Frontal cortex (tissue), 3 donors: ENCODE measurements at regions not wholly inside any gene's neighbourhood (a gene's known extent, or its start where the extent isn't known, plus 50 kb on each side); places are given as distances from the start of the nearest gene placed in this dataset.

Experiments used
- DNase-seq, 2 donors: peaks; one replicate each; pipeline ENCODE4 v3.0.0; 2012; ENCODE audit warnings: low spot score in 2 of 2
- FAIRE-seq: peaks from 2 replicates; lab custom pipeline; 2012; peaks lifted over from hg19 to GRCh38; lab: Jason Lieb, UNC
- donor health status: control.
- donor health status: control.
- donor health status: control.

DNA sequence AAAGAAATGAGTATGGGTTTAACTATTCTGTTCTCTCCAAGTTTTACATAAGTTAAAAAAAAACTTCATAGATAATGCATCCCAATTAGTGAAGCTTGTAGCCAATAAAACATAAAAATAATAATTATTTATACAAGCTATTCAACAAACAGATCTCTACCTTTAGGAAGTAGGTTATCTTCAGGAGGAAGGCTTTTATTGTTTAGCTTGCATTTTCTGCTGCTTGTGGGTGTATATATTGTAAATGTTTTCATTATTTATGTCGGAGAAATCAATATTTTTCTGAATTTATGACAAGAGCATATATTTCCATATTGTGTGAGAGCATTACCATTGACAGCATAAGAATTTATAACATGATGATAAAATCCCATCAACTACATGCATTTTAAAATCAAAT, 208.3 kb downstream of the TRAM1L1 start:
- DNase-seq (no peak), FAIRE-seq (no peak)

DNA sequence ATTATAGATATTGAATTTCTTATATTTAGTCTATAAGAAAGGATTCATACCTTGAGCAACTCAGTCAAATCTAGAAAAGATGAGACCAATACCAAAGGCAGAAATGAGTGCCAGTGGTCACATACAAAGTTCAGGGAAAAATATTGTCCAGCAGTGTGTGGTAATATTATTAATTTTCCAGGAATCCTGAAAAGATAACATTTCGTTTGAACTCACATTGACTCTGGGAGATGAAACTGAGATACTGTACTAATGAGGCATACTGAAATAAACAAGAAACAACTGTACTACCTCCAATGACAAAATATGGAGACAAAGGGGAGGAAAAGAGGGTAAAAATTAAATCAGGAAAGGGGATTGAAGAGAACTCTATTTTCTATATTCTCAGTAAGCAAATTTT, 212.4 kb downstream of the TRAM1L1 start:
- DNase-seq (no peak), FAIRE-seq (no peak)

DNA sequence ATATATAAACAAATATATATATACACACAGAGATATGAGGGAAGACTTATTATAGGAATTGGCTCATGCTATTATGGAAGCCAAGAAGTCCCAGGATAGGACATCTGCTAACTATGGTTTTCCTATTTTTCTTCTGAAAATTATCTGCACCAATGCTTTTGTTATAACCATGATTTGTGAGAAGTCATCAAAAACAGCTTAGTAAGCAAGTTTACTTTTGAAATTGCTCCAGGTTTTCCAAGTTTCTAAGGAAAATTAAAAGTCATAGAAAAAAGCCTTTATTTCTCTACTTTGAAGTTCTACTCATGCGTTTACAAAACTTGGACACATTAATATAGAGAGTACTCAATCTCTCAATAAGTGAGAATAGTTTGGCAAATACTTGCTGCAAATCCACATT, 213.1 kb downstream of the TRAM1L1 start:
- FAIRE-seq: no peak
- DNase-seq: no peak

DNA sequence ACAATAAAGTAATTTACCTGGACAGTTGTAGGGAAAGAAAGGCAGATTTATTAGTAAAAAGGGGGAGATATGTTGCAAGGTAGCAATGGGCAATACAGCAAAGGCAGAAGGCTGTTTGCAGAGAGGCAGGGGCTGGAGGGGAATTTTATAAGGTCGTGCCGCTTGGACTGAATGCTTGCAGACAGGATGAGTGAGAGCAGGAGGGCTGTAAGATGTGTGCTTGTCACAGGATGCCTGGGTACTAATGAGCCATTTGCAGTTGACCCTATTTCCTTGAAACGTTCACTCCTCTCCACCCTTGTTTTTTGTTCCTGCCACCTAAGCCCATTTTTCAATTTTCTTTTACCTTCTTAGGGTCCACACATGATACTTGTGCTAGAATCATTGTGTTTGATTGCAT, 214.7 kb downstream of the TRAM1L1 start:
- DNase-seq (no peak), FAIRE-seq (no peak)

DNA sequence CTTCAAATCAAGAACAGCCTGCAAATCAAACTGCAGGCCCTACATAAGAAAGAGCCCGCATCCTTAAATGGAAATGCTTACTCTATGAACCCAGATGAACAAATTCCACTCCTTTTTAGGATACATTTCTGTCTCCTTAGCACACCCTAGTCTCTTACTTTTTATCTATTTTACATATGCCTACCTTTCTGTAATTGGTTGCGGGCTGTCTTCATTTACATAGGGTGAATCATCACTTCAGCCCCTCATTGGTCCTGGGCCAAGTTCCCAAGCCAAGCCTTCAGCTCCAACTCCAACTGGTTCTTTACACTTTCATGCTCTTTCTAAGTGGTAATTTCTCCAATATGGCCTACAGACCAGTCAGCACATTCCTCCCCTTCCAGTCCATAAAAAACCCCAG, 219.3 kb downstream of the TRAM1L1 start:
- DNase-seq: no peak
- no peak for FAIRE-seq

DNA sequence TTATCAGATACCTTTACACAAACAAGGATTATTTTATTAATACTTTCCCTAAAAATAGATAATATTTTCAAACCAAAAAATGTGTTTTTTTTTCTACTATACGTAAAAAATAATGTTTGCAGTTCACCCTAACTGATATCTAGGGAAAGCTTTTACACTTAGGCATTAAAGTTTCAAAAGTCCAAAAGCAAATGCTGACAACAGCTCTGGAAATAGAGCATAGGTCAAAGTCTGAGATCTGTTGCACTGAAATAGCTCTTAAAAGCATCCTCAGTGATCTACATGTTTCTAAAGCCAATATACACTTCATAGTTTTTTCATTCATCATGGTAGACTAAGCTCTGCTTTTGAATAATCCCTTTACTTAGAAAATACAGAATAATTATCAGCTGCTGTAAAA, 222.8 kb downstream of the TRAM1L1 start:
- DNase-seq (no peak), FAIRE-seq (no peak)

DNA sequence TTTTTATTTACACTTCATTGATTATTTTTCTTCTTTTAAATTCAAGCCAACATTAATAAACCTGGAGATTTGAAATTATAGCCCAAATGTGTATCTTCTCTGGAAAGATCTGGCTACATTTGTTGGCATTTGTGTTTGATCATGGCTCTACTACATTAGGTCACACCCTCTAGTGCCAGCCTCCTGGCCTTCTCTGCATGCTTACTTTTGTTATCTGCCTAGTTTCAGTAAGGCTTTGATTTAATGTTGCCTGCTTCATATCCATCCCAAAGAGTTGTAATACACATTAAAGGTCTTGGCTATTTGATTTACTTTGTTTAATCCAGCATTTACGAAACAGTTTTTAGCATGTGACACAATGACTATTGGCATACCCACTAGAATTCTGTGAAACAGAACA, 224.5 kb downstream of the TRAM1L1 start:
- DNase-seq (no peak), FAIRE-seq (no peak)

DNA sequence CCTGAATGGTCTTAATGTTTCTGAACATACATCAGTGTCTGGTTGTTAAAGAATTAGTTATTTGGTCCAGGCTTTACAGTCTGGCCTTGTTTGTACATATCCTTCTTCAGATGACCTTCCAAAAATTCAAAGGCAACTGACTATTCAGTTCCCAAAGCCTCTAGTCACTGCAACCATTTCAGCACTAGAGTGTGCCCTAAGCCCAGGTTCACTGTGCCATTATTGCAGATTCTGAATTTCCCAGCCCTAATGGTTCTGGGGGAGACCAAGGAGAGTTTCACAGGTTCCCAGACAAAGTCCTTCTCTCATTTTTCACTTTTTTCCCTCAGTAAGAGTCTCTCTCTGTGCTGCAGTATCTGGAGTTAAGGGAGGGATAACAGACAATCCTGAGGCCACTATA, 235.8 kb downstream of the TRAM1L1 start:
- FAIRE-seq (no peak), DNase-seq (no peak)

DNA sequence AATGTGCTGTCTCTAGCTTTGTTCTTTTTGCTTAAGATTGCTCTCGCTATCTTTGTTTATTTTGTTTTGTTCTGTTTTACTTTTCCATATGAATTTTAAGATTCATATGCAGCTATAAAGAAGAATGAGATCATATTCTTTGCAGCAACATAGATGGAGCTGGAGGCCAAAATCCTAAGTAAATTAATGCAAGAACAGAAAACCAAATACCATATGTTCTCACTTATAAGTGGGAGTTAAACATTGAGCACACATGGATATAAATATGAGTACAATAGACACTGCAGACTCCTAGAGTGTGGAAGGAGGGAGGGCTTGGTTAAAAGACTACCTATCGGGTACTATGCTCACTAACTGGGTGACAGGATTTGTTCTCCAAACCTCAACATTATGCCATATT, 237.8 kb downstream of the TRAM1L1 start:
- FAIRE-seq: no peak
- no peak for DNase-seq

DNA sequence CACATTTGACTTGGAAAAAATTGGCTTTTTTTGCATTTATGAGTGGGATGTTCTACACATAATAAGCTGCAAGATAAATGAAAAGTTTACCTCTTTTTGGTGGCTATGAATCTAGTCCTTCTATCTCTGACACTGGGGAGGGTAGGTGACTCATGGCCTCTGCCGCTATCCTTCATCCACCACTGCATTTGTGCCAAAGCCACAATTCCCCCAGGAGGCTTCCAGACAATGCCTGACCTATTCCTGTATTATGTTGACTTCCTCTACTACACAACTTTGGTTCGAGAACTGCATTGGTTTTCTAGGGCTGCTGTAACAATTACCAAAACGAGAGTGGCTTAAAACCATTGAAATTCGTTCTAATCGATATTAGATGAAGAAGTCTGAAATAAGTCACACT, 245.6 kb downstream of the TRAM1L1 start:
- FAIRE-seq (no peak), DNase-seq (no peak)

DNA sequence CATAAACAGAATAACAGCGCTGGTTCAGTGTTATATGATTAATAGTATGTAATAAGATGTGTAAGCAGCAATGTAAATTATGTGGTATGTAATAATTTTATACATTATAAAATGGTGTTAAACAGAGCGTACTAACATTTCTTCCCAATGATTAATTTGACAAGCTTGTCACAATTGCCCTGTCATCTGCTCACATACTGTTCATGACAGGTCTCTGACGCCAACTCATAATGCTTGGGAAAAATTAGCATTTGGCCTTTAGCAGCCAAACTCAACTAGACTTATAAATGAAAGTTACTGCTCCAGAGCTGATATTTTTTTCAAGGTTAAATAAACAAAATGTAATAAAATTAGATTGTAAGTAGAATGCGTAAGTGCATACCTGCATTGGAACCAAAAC, 246.8 kb downstream of the TRAM1L1 start:
- no peak for FAIRE-seq
- DNase-seq: no peak

DNA sequence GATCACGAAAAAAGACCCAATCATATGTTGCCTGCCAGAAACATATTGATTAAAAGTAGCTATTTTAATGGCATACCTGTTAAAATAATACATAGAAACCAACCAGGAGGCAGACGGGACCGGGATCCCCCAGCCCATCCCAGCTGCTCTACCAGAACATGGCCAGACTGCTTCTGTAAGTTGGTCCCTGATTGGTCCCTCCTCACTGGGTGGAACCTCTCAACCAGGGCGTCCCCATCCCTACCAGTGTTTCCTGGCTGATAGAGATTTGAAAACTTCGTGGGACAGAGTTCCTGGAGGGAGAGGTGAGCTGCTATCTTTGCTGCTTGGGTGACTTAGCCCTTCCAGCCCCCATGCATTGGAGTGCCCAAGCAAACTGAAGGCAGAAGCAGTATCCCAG, 256.2 kb downstream of the TRAM1L1 start:
- no peak for FAIRE-seq
- DNase-seq: no peak

DNA sequence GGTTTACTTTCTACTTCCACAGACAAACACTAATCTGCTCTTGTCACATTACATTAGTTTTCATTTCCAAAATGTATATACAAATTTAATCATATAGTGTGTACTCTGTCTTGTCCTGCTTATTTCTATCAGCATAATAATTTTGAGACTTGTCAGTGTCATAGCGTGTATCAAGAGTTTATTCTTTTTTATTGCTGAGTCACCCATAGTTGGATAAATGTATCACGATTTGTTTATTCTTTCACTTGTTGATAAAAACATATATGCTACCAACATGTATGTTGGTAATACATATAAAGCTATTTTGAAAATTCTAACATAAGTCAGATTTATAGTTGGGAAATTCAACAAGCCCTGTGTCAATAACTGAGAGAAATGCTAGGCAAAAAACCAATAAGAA, 261.2 kb downstream of the TRAM1L1 start:
- DNase-seq (no peak), FAIRE-seq (no peak)

DNA sequence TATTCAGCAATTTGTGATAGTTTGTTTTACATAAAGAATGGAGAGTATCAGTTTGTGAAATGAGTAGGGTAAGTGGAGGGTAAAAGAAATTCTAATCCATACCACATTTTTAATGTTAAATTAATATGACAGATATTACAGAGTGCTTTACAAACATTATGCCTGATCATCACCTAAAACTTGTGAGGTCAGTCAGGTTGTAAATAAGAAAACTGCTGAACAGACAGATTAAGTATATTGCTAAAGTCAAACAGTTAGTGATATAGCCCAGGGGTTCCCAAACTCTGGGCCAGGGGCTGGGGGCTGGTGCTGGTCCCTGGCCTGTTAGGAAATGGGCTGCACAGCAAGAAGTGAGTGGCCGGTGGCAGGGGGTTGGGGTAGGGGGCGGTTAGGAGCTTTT, 273.6 kb downstream of the TRAM1L1 start:
- FAIRE-seq: no peak

DNA sequence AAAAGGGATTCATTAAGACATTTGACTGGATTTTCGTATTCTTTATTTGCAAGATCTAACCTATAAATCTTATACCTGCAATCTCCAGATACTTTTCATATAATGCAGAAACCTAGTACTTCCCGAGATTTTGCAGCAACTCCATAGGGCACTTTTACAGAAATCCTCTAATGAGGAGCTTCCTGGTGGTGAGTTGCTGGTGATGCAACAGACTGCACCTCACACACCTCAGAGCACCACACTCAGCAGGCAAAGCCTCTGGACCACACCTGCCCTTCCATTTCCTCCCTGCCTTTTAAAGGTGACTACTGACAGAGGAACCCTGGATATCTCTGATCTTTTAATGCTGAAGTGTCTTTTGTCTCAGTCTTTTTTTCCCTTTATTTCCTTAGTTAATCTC, 289.4 kb downstream of the TRAM1L1 start:
- no peak for FAIRE-seq
- DNase-seq: no peak

More for the DNA sequence above, 273.6 kb downstream of the TRAM1L1 start:
- DNase-seq: no peak

DNA sequence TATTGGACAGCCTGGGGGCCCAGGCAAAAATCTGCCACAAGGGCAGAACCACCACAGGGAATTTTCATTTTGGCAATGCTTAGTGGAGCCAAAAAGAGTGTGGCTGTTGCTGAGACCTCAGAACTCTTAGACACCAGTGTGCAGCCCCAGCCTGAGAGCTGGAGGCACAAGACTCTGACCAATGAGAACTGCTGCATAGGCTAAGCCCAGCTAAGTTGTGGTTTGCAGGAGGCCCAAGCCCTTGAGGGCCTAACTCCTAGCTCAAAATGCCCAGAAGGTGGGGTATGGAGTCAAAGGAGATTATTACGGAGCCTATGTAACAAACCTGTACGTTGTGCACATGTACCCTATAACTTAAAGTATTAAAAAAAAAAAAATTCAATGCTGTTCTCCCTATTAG, 296.7 kb downstream of the TRAM1L1 start:
- DNase-seq (no peak), FAIRE-seq (no peak)

DNA sequence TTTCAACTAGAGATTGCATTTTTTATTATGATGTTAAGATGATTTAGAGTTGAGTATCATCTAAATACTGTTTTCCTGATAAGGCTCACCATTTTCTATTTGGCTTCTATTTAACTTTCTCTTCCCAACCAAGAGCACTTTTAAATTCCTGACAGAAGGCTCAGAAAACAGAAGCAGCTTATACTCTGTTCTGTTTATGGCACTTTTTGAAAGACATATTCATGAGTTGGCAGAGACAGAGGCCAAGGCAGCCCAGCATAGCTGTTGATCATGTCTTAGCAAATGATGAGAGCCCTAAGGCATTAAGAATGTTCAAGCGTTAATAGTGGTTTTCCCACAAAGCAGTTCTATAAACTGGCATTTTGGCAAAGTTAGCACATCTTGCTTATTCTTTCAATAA, 330.3 kb downstream of the TRAM1L1 start:
- no peak for DNase-seq
- FAIRE-seq: no peak

DNA sequence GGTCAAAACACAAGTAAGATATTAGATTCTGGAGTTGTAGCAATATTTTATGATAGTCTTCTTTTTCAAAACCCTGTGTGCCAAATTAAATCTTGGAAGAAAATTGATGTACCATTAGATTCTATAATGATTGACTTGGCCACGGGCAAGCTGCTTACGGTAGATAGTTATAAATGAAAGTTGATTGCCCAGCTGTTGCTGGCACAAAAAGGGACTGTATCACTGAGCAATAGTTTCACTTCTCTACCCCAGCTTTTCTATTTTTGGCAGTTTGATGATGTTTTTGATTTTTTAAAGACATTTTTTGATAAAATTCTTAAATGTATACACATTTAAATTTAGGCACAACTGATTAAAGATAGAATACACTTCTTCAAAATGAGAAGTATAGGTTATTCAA, 333.3 kb downstream of the TRAM1L1 start:
- FAIRE-seq (no peak), DNase-seq (no peak)

DNA sequence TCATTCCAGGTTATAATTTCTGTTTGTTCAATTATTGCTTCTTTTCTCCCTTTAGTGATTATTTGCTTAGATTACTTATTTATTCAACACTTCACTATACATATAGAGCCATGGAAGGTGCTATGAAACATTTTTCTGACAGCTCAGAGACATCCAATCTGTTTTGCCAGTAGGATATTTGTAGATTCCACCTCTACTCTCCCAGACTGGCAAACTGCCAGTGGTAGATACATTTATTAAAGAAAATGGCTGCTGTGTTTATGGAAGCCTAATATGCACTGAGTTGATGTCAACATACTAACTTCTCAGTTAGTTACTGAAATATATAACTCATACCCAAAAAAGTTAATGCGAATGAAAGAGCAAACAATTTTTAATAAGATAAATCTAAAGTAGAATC, 348.6 kb downstream of the TRAM1L1 start:
- no peak for FAIRE-seq
- DNase-seq: no peak

DNA sequence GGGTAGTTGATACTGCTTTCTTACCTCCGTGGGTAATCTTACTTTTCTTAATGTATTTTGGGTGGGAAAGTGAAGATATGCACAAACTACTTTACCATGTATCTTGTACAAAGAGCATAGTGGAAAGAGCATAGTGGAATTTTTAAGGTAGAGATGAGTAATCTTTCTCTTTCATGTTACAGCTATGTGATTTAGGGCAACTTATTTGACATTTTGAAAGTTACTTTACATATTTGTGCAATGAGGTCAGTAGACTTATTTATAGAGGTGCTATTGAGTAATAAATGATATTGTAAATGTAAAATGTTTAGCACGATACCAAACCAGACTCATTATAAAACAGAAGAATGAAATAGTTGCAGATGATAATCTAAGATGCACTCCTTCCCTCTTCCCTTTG, 351.2 kb downstream of the TRAM1L1 start:
- FAIRE-seq: no peak
- DNase-seq: no peak

DNA sequence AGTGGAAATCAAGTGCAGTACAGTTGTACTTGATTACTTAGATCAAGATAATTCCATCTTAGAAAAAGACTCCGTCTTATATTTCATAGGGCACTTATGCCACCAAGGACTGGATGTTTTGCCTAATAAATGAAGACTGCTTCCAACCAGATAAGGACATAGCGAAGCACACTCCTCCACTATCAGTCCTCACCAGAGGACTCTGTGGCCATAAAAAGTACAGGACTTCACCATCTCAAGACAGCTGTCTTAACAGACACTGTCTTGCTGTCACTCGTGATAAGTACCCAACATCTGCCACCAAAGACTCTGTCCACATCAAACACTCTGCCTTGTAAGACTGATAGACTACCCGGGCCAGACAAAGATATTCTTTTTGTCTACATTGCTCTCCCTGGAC, 352.0 kb downstream of the TRAM1L1 start:
- FAIRE-seq (no peak), DNase-seq (no peak)

DNA sequence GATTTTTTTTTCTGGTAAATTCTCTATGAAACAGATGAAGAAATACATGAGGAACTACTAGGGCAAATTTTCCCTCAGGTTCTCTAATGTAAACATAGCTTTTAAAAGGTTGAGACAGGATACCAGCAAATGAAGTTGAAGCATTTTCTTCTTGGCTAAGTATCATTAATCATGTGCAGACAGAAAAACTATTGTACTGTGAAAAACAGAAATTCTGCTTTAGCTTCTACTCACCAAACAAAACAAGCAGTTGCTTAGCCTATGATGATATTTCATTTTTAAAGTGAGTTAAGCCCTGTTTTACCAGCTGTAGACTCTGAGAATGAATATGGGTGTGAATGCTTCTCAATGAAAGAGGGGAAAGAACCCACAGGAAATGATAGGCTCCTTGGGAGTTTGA, 358.9 kb downstream of the TRAM1L1 start:
- FAIRE-seq: no peak
- no peak for DNase-seq

DNA sequence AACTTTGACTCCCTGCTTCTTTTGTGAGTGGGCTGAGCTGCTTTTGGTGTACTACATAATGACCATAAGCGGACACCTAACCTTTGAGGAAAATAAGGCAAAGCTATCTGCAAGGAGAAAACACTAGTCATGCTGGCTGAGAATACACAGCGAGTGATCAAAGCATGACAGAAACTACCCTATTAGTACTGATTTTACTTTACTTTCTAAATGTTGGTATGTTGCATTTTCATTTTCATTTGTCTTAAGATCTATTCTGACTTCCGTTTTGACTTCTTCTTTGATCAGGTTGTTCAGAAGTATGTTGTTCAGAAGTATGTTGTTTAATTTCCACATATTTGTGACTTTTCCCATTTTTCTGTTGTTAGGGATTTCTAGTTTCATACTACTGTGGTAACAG, 361.1 kb downstream of the TRAM1L1 start:
- DNase-seq (no peak), FAIRE-seq (no peak)
